ENCODE measurements at regions not wholly inside any gene's neighbourhood (a gene's known extent, or its start where the extent isn't known, plus 50 kb on each side); places are given as distances from the start of the nearest gene placed in this dataset.

DNA sequence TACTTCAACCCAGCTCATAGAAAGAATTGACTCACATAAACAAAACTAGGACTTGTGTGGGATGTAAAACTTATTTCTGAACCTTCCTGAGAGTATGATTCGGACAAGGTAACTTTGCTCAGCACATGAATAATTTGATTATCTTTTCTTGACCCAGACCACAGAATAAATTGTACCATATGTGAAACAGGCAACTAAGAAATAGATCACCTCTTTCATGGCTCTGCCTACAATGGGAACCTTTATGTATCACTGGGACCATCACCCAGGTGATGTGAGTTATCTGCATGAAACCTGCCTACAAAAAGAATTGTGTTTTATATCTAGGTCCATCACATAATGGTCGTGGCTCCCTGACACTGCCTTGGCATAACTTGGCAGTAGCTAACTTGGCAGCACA is 1124.1 kb upstream of the AMELY start:
- WGBS (ENCODE audit: insufficient coverage), result no CpG with 5 or more reads among the region's 2 CpGs
- Histone ChIP-seq H3K4me2 (replicated peaks; ENCODE audit: extremely low read depth, low read length, poor library complexity, severe bottlenecking) (no peak overlapping the region), H4K20me1 (ENCODE audit: insufficient read depth, low read length) (no peaks in the 10 kb centered on the region), H3K9ac (ENCODE audit: insufficient read depth, low read length, poor library complexity, severe bottlenecking) (no peak overlapping the region), H3K36me3 (replicated peaks in 1 of 2; ENCODE audit: control insufficient read depth in 1 of 2, insufficient read depth in 2 of 2, low read length in 2 of 2) (no peaks in the 10 kb centered on the region), H3K79me2 (ENCODE audit: insufficient read depth, low read length) (no peaks in the 10 kb centered on the region), H3K4me3 (replicated peaks in 1 of 3; ENCODE audit: low read depth in 2 of 3, low read length in 3 of 3) (no peak overlapping the region), H3K9me3 (replicated peaks in 1 of 2; ENCODE audit: control insufficient read depth in 1 of 2, insufficient read depth in 1 of 2, low read length in 2 of 2) (no peaks in the 10 kb centered on the region), H3K4me1 (ENCODE audit: control insufficient read depth in 1 of 2, insufficient read depth in 2 of 2, low read length in 2 of 2) (no peaks in the 10 kb centered on the region), H3K27ac (ENCODE audit: low read depth in 1 of 2, low read length in 2 of 2) (no peak overlapping the region), H2AFZ (ENCODE audit: insufficient read depth, low read depth, low read length, poor library complexity, severe bottlenecking) (no peak overlapping the region), H3K27me3 (ENCODE audit: control insufficient read depth in 2 of 2, insufficient read depth in 2 of 2, low read length in 2 of 2) (no peaks in the 10 kb centered on the region)
- intact Hi-C loops (cut with micrococcal nuclease), result no loop called here
- Mint-ChIP-seq H3K27ac (no peak overlapping the region), H3K27me3 (ENCODE audit: low read depth in 3 of 3) (no peaks in the 10 kb centered on the region), H3K36me3 (no peaks in the 10 kb centered on the region), H3K4me1 (no peaks in the 10 kb centered on the region), H3K9me3 (no peaks in the 10 kb centered on the region), H3K4me3 (no peak overlapping the region)
- no peak for DNase-seq
- TF ChIP-seq, protein P1, sequence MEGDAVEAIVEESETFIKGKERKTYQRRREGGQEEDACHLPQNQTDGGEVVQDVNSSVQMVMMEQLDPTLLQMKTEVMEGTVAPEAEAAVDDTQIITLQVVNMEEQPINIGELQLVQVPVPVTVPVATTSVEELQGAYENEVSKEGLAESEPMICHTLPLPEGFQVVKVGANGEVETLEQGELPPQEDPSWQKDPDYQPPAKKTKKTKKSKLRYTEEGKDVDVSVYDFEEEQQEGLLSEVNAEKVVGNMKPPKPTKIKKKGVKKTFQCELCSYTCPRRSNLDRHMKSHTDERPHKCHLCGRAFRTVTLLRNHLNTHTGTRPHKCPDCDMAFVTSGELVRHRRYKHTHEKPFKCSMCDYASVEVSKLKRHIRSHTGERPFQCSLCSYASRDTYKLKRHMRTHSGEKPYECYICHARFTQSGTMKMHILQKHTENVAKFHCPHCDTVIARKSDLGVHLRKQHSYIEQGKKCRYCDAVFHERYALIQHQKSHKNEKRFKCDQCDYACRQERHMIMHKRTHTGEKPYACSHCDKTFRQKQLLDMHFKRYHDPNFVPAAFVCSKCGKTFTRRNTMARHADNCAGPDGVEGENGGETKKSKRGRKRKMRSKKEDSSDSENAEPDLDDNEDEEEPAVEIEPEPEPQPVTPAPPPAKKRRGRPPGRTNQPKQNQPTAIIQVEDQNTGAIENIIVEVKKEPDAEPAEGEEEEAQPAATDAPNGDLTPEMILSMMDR (IDR thresholded peaks at IDR 0.05), result no peak

DNA sequence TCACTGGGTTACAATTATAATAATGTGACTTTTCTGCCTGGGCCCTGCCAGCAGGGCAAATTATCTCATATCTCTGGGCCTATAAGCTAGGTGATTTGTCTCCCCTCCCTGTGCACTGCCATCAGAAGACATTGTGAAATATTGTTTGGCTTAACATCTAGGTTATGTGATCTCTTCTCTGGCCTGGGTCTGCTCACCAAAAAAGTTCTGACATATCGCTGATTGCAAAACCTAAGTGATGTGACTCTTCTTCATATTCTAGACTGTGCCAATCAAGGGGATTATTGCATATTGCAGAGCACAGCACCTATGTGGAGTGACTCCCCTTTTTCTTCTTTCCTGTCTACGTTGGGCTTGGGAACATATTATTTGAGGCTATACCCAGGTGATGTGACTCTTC is 1123.1 kb upstream of the AMELY start:
- Histone ChIP-seq H2AFZ (ENCODE audit: insufficient read depth, low read depth, low read length, poor library complexity, severe bottlenecking) (no peak overlapping the region), H3K27me3 (ENCODE audit: control insufficient read depth in 2 of 2, insufficient read depth in 2 of 2, low read length in 2 of 2) (no peaks in the 10 kb centered on the region), H3K9me3 (replicated peaks in 1 of 2; ENCODE audit: control insufficient read depth in 1 of 2, insufficient read depth in 1 of 2, low read length in 2 of 2) (no peaks in the 10 kb centered on the region), H3K9ac (ENCODE audit: insufficient read depth, low read length, poor library complexity, severe bottlenecking) (no peak overlapping the region), H3K79me2 (ENCODE audit: insufficient read depth, low read length) (no peaks in the 10 kb centered on the region), H3K4me1 (ENCODE audit: control insufficient read depth in 1 of 2, insufficient read depth in 2 of 2, low read length in 2 of 2) (no peaks in the 10 kb centered on the region), H3K4me3 (replicated peaks in 1 of 3; ENCODE audit: low read depth in 2 of 3, low read length in 3 of 3) (no peak overlapping the region), H3K27ac (ENCODE audit: low read depth in 1 of 2, low read length in 2 of 2) (no peak overlapping the region), H3K36me3 (replicated peaks in 1 of 2; ENCODE audit: control insufficient read depth in 1 of 2, insufficient read depth in 2 of 2, low read length in 2 of 2) (no peaks in the 10 kb centered on the region), H3K4me2 (replicated peaks; ENCODE audit: extremely low read depth, low read length, poor library complexity, severe bottlenecking) (no peak overlapping the region), H4K20me1 (ENCODE audit: insufficient read depth, low read length) (no peaks in the 10 kb centered on the region)
- no peaks in the 10 kb centered on the region for H3K4me1 Mint-ChIP-seq
- no peak overlapping the region for H3K27ac Mint-ChIP-seq
- intact Hi-C loops (cut with micrococcal nuclease), result no loop called here
- DNase-seq, result no peak
- no peaks in the 10 kb centered on the region for H3K36me3 Mint-ChIP-seq
- no peaks in the 10 kb centered on the region for H3K27me3 Mint-ChIP-seq (ENCODE audit: low read depth in 3 of 3)
- TF ChIP-seq, protein P1 (IDR thresholded peaks at IDR 0.05), result no peak
- no CpG with 5 or more reads among the region's 2 CpGs for WGBS (ENCODE audit: insufficient coverage)
- no peaks in the 10 kb centered on the region for H3K9me3 Mint-ChIP-seq
- H3K4me3 Mint-ChIP-seq, result no peak overlapping the region

All from CD14-positive monocyte (primary cell).